ENCODE measurements at regions not wholly inside any gene's neighbourhood (a gene's known extent, or its start where the extent isn't known, plus 50 kb on each side); places are given as distances from the start of the nearest gene placed in this dataset.

GRCh38 chr7:127512663-127513062 lies 72.7 kb downstream of the GCC1 start:
- Histone ChIP-seq H4K91ac (replicated peaks; ENCODE audit: insufficient read length, low read length) (no peak overlapping the region), H3K4me3 (ENCODE audit: extremely low read depth in 1 of 4, insufficient read depth in 2 of 4, low read depth in 3 of 4, low read length in 4 of 4) (no peak overlapping the region), H3K23me2 (ENCODE audit: low read depth, low read length) (no peaks in the 10 kb centered on the region), H4K5ac (ENCODE audit: insufficient read length, low read depth, low read length) (no peak overlapping the region), H3K18ac (ENCODE audit: extremely low read depth, low read length) (no peak overlapping the region), H2BK5ac (ENCODE audit: low read depth, low read length) (no peak overlapping the region), H2AK5ac (ENCODE audit: low read depth, low read length) (no peak overlapping the region), H3K4ac (replicated peaks; ENCODE audit: insufficient read length, low read depth, low read length) (no peak overlapping the region), H2BK120ac (replicated peaks; ENCODE audit: low read depth, low read length) (no peak overlapping the region), H3K27me3 (replicated peaks in 1 of 4; ENCODE audit: control insufficient read depth in 3 of 4, extremely low read depth in 1 of 4, insufficient read depth in 3 of 4, low read length in 3 of 4) (no peaks in the 10 kb centered on the region; a peak in 3 of 7 replicates), H4K20me1 (replicated peaks in 1 of 2; ENCODE audit: control insufficient read depth in 1 of 2, insufficient read depth in 2 of 2, low read length in 2 of 2) (no peaks in the 10 kb centered on the region), H3K4me1 (replicated peaks in 1 of 4; ENCODE audit: control insufficient read depth in 3 of 4, insufficient read depth in 4 of 4, low read length in 3 of 4) (no peaks in the 10 kb centered on the region; a peak in 1 of 7 replicates), H3K9me3 (ENCODE audit: insufficient read depth in 2 of 2, low read depth in 1 of 2, low read length in 1 of 2) (no peaks in the 10 kb centered on the region), H3K14ac (ENCODE audit: insufficient read length) (no peak overlapping the region), H4K8ac (ENCODE audit: extremely low read depth, insufficient read depth, low read length) (no peak overlapping the region), H3K9ac (replicated peaks in 1 of 4; ENCODE audit: extremely low read depth in 1 of 4, low read depth in 3 of 4, low read length in 3 of 4) (no peak overlapping the region), H2AFZ (ENCODE audit: low read length) (no peak overlapping the region), H3K36me3 (ENCODE audit: control insufficient read depth in 2 of 4, insufficient read depth in 4 of 4, low read length in 3 of 4) (no peaks in the 10 kb centered on the region), H3K23ac (ENCODE audit: insufficient read length) (no peak overlapping the region), H3K27ac (ENCODE audit: low read depth, low read length) (no peak overlapping the region), H3K79me2 (ENCODE audit: control insufficient read depth in 1 of 2, insufficient read depth in 2 of 2, low read length in 2 of 2) (no peaks in the 10 kb centered on the region), H3K56ac (replicated peaks; ENCODE audit: insufficient read length, low read depth, low read length) (no peak overlapping the region), H2BK15ac (ENCODE audit: low read length) (no peak overlapping the region), H3K4me2 (ENCODE audit: insufficient read depth in 1 of 2, low read depth in 2 of 2, low read length in 2 of 2) (no peak overlapping the region), H2BK20ac (ENCODE audit: low read length) (no peak overlapping the region), H2BK12ac (ENCODE audit: low read depth, low read length) (no peak overlapping the region), H3K79me1 (ENCODE audit: low read depth, low read length) (no peaks in the 10 kb centered on the region)
- WGBS, 2 experiments (ENCODE audit: extremely low coverage in 1 of 2, insufficient coverage in 1 of 2, insufficient read length in 1 of 2, insufficient replicate concordance in 2 of 2, low coverage in 1 of 2, low lambda C conversion rate in 2 of 2, missing lambda C conversion rate in 1 of 2) = 79% methylated on average over 6 of the region's 6 CpGs; no CpG with 5 or more reads in 1 of the 2 experiments
- ChIA-PET POLR2A (ENCODE audit: partially characterized antibody) (no interaction called here), CTCF (ENCODE audit: partially characterized antibody) (interaction anchor here (2.0 kb wide), 1 partner anchor 55 kb away, joined by 7 read pairs; no protein-coding TSS in a partner anchor)
- TF ChIP-seq ATF3 (IDR thresholded peaks at IDR 0.05; ENCODE audit: insufficient read depth, low read depth, low read length) (no peak), EP300 (IDR thresholded peaks at IDR 0.05; ENCODE audit: borderline replicate concordance in 1 of 2, low read depth in 2 of 2, low read length in 2 of 2) (no peak), FOSL1 (IDR thresholded peaks at IDR 0.05; ENCODE audit: insufficient read depth, low read depth, low read length) (no peak)
- FAIRE-seq (peak; percentile 28), DNase-seq (ENCODE audit: low read depth in 1 of 2, low spot score in 2 of 2) (no peak)
